ENCODE measurements at regions not wholly inside any gene's neighbourhood (a gene's known extent, or its start where the extent isn't known, plus 50 kb on each side); places are given as distances from the start of the nearest gene placed in this dataset.

- TF ChIP-seq CTCF (IDR thresholded peaks at IDR 0.05; ENCODE audit: unreplicated experiment) = no peak
- CTCF ChIA-PET = interaction anchor here (0.6 kb wide), 1 partner anchor 749 kb away, joined by 4 read pairs; no protein-coding TSS in a partner anchor
- DNase-seq (ENCODE audit: unreplicated experiment) = no peak
- Mint-ChIP-seq H3K27me3 (ENCODE audit: insufficient read depth, unreplicated experiment) (peaks cover 16% of the 10 kb centered on the region), H3K4me1 (ENCODE audit: insufficient read depth, unreplicated experiment) (no peaks in the 10 kb centered on the region), H3K27ac (ENCODE audit: low read depth, unreplicated experiment) (no peak overlapping the region), H3K4me3 (ENCODE audit: unreplicated experiment) (no peak overlapping the region), H3K36me3 (ENCODE audit: insufficient read depth, unreplicated experiment) (no peaks in the 10 kb centered on the region), H3K9me3 (ENCODE audit: unreplicated experiment) (peaks cover 8% of the 10 kb centered on the region)
- POLR2A ChIA-PET = no interaction called here
- no TSS peak for BruUV-seq (replicated peaks)
- intact Hi-C loops (cut with micrococcal nuclease) = no loop called here
Observed at GRCh38 chr13:56653043-56653442, 487.7 kb upstream of the PRR20A start.

DNA sequence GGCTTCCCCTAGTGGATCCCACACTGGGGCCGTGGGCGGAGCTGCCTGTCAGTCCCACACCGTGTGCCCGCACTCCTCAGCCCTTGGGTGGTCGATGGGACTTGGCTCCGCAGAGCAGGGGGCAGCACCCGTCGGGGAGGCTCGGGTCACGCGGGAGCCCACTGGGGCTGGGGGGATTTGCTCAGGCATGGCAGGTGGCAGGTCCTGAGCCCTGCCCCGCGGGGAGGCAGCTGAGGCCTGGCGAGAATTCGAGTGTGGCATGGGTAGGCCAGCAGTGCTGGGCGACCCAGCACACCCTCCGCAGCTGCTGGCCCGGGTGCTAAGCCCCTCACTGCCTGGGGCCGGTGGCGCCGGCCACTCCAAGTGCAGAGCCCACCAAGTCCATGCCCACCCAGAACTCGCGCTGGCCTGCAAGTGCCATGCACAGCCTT is 481.7 kb upstream of the PRR20A start:
- no peak for DNase-seq (ENCODE audit: unreplicated experiment)
- POLR2A ChIA-PET = no interaction called here
- Mint-ChIP-seq H3K4me3 (ENCODE audit: unreplicated experiment) (no peak overlapping the region), H3K36me3 (ENCODE audit: insufficient read depth, unreplicated experiment) (no peaks in the 10 kb centered on the region), H3K27ac (ENCODE audit: low read depth, unreplicated experiment) (no peak overlapping the region), H3K9me3 (ENCODE audit: unreplicated experiment) (peaks cover 16% of the 10 kb centered on the region), H3K4me1 (ENCODE audit: insufficient read depth, unreplicated experiment) (no peaks in the 10 kb centered on the region), H3K27me3 (ENCODE audit: insufficient read depth, unreplicated experiment) (no peaks in the 10 kb centered on the region)
- intact Hi-C loops (cut with micrococcal nuclease) = no loop called here
- CTCF ChIA-PET = interaction anchor here (1.5 kb wide), 1 partner anchor 85 kb away, joined by 3 read pairs; no protein-coding TSS in a partner anchor
- no TSS peak for BruUV-seq (replicated peaks)
- TF ChIP-seq CTCF (IDR thresholded peaks at IDR 0.05; ENCODE audit: unreplicated experiment) = no peak

DNA sequence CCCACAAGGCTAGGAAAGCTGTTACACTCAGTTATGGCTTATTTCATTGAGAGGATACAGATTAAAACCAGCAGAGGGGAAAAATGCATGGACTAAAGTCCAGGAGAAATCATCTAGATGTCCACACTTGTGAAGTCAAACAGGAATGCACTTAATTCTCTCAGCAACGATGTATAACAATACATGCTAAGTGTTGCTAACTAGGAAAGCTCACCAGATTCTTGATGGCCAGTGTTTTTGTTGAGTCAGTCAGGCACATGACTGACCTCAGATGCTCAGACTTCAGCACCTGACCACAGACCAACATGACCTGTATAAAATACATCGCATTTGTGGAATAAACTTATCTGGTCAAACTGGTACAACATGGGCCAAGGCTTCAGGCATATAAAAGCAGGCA is 470.2 kb upstream of the PRR20A start:
- CTCF ChIA-PET = no interaction called here
- intact Hi-C loops (cut with micrococcal nuclease) = no loop called here
- no peak overlapping the region for H3K27ac Mint-ChIP-seq (ENCODE audit: low read depth, unreplicated experiment)
- no peaks in the 10 kb centered on the region for H3K4me1 Mint-ChIP-seq (ENCODE audit: insufficient read depth, unreplicated experiment)
- no peaks in the 10 kb centered on the region for H3K9me3 Mint-ChIP-seq (ENCODE audit: unreplicated experiment)
- POLR2A ChIA-PET = no interaction called here
- no peaks in the 10 kb centered on the region for H3K36me3 Mint-ChIP-seq (ENCODE audit: insufficient read depth, unreplicated experiment)
- no peak overlapping the region for H3K4me3 Mint-ChIP-seq (ENCODE audit: unreplicated experiment)
- DNase-seq (ENCODE audit: unreplicated experiment) = no peak
- no TSS peak for BruUV-seq (replicated peaks)
- no peak for TF ChIP-seq CTCF (IDR thresholded peaks at IDR 0.05; ENCODE audit: unreplicated experiment)
- H3K27me3 Mint-ChIP-seq (ENCODE audit: insufficient read depth, unreplicated experiment) = no peaks in the 10 kb centered on the region

DNA sequence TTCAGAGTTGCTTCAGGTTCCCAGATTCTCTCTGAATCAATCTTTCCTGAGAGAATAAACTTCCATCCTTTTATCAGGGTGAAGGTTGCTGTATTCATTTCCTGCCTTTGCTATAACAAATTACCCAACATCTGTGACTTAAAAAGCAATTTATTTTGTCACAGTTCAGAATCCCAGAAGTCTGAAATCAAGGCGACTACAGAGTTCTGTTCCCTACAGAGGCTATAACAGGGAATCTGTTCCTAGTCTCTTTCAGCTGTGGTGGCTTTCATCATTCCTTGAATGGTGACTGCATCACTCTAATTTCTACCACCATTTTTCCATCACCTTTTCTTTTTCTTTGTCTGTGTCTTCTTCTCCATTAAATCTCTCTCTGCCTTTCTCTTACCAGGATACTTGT is 459.3 kb upstream of the PRR20A start:
- DNase-seq (ENCODE audit: unreplicated experiment) = no peak
- POLR2A ChIA-PET = no interaction called here
- no TSS peak for BruUV-seq (replicated peaks)
- no peaks in the 10 kb centered on the region for H3K4me1 Mint-ChIP-seq (ENCODE audit: insufficient read depth, unreplicated experiment)
- no peak overlapping the region for H3K4me3 Mint-ChIP-seq (ENCODE audit: unreplicated experiment)
- CTCF ChIA-PET = no interaction called here
- no peaks in the 10 kb centered on the region for H3K27me3 Mint-ChIP-seq (ENCODE audit: insufficient read depth, unreplicated experiment)
- intact Hi-C loops (cut with micrococcal nuclease) = no loop called here
- H3K9me3 Mint-ChIP-seq (ENCODE audit: unreplicated experiment) = peaks cover 12% of the 10 kb centered on the region
- H3K27ac Mint-ChIP-seq (ENCODE audit: low read depth, unreplicated experiment) = no peak overlapping the region
- TF ChIP-seq CTCF (IDR thresholded peaks at IDR 0.05; ENCODE audit: unreplicated experiment) = no peak
- H3K36me3 Mint-ChIP-seq (ENCODE audit: insufficient read depth, unreplicated experiment) = no peaks in the 10 kb centered on the region

All from MCF 10A (cell line).